Left lung (tissue), 4 donors: ENCODE measurements at regions not wholly inside any gene's neighbourhood (a gene's known extent, or its start where the extent isn't known, plus 50 kb on each side); places are given as distances from the start of the nearest gene placed in this dataset.

Source experiments
- ATAC-seq: fragments of 200-7000 bp; cut with Tn5 transposase; one replicate; pipeline ENCODE4 v1.9.1; 2020; ENCODE audit warnings: moderate library complexity
- DNase-seq, 4 donors: peaks; one replicate each; pipeline ENCODE4 v3.0.0-alpha.2; 2013 to 2020
- H3K27ac ChIP-seq, 2 donors: fragments of 200-600 bp; sonication (generic) in 1 of 2; one replicate each; pipeline versions ENCODE4 v1.5.0 to v1.8.0; 2020 to 2021
- H3K27me3 ChIP-seq, 2 donors: fragments of 200-600 bp; sonication (generic) in 1 of 2; one replicate each; pipeline versions ENCODE4 v1.5.0 to v1.8.0; 2020 to 2021
- H3K36me3 ChIP-seq, 2 donors: fragments of 200-600 bp; sonication (generic) in 1 of 2; one replicate each; pipeline versions ENCODE4 v1.5.0 to v1.8.0; 2020 to 2021
- H3K4me1 ChIP-seq, 2 donors: fragments of 200-600 bp; one replicate each; pipeline ENCODE4 v1.8.0; 2021
- H3K4me3 ChIP-seq, 2 donors: fragments of 200-600 bp; sonication (generic) in 1 of 2; one replicate each; pipeline versions ENCODE4 v1.5.0 to v1.8.0; 2020 to 2021; ENCODE audit warnings: mild to moderate bottlenecking in 1 of 2
- H3K9me3 ChIP-seq, 2 donors: fragments of 200-600 bp; sonication (generic) in 1 of 2; one replicate each; pipeline versions ENCODE4 v1.5.0 to v1.8.0; 2020 to 2021
- CTCF ChIP-seq, 2 donors: fragments of 200-600 bp; sonication (generic) in 1 of 2; IDR thresholded peaks; one replicate each; pipeline versions ENCODE4 v1.5.0 to v1.8.0; 2021; ENCODE audit warnings: antibody characterized with exemption in 2 of 2
- intact Hi-C, 2 donors: fragments of 100-400 bp; cut with DNase I; formaldehyde crosslinking; loops; one replicate each; pipeline versions ENCODE4 v1.11.2 to v1.14.2; 2022
- donor health status: DM: no; HTN: yes; CAD: no.
- donor health status: DM: no; HTN: no; CAD: no.

GRCh38 chr6:56695702-56696101, 53.0 kb upstream of the DST start:
- DNase-seq (no peak), ATAC-seq (no peak)
- no peaks in the 10 kb centered on the region for H3K36me3 ChIP-seq
- no peak overlapping the region for H3K27ac ChIP-seq
- no peak overlapping the region for H3K4me3 ChIP-seq
- no peaks in the 10 kb centered on the region for H3K27me3 ChIP-seq
- no peak for TF ChIP-seq CTCF (IDR thresholded peaks at IDR 0.05)
- intact Hi-C loops, result loop anchor here in 1 of 2 donors (10.0 kb wide), 1 partner anchor 51 kb away; the partner anchor contains the start of gene DST
- no peaks in the 10 kb centered on the region for H3K9me3 ChIP-seq
- no peaks in the 10 kb centered on the region for H3K4me1 ChIP-seq

GRCh38 chr6:56694002-56694401, 51.3 kb upstream of the DST start:
- no peak for DNase-seq
- Histone ChIP-seq H3K9me3 (no peaks in the 10 kb centered on the region), H3K36me3 (no peaks in the 10 kb centered on the region), H3K27me3 (no peaks in the 10 kb centered on the region), H3K4me3 (no peak overlapping the region), H3K4me1 (no peaks in the 10 kb centered on the region), H3K27ac (no peak overlapping the region)
- intact Hi-C loops, result loop anchor here in 1 of 2 donors (10.0 kb wide), 1 partner anchor 49 kb away; the partner anchor contains the start of gene DST
- ATAC-seq, result no peak
- no peak for TF ChIP-seq CTCF (IDR thresholded peaks at IDR 0.05)

- no peak for TF ChIP-seq CTCF (IDR thresholded peaks at IDR 0.05)
- Histone ChIP-seq H3K27ac (peak overlapping the region; percentile 64 to 87), H3K4me3 (peak overlapping the region in 1 of 2 donors; percentile 27), H3K36me3 (no peaks in the 10 kb centered on the region), H3K27me3 (no peaks in the 10 kb centered on the region), H3K4me1 (no peaks in the 10 kb centered on the region), H3K9me3 (no peaks in the 10 kb centered on the region)
- intact Hi-C loops, result loop anchor here in 1 of 2 donors (10.0 kb wide), 1 partner anchor 48 kb away; the partner anchor contains the start of gene DST
- DNase-seq (peak in 3 of 4 donors; percentile 60 to 86 (median 75)), ATAC-seq (peak; percentile 66)
Measured at GRCh38 chr6:56693246-56693607, 50.5 kb upstream of the DST start.

GRCh38 chr6:56692523-56693245, 50.0 kb upstream of the DST start:
- ATAC-seq, result peak; percentile 44
- H3K27me3 ChIP-seq, result no peaks in the 10 kb centered on the region
- H3K36me3 ChIP-seq, result no peaks in the 10 kb centered on the region
- H3K4me3 ChIP-seq, result peak overlapping the region; percentile 9 to 27
- H3K27ac ChIP-seq, result peak overlapping the region; percentile 64 to 87
- no peaks in the 10 kb centered on the region for H3K4me1 ChIP-seq
- intact Hi-C loops, result loop anchor here in 1 of 2 donors (10.0 kb wide), 1 partner anchor 48 kb away; the partner anchor contains the start of gene DST
- no peak for TF ChIP-seq CTCF (IDR thresholded peaks at IDR 0.05)
- peak in 2 of 4 donors; percentile 63 to 71 for DNase-seq
- no peaks in the 10 kb centered on the region for H3K9me3 ChIP-seq
